ENCODE measurements at regions not wholly inside any gene's neighbourhood (a gene's known extent, or its start where the extent isn't known, plus 50 kb on each side); places are given as distances from the start of the nearest gene placed in this dataset.

- H3K27ac Mint-ChIP-seq = no peak overlapping the region
- ATAC-seq (no peak), DNase-seq (ENCODE audit: low spot score) (no peak)
- no peak overlapping the region for H3K4me3 Mint-ChIP-seq
- Histone ChIP-seq H3F3A (replicated peaks; ENCODE audit: low read depth) (no peaks in the 10 kb centered on the region), H4K20me1 (replicated peaks; ENCODE audit: insufficient read depth) (no peaks in the 10 kb centered on the region), H2AFZ (no peak overlapping the region), H3K4me1 (ENCODE audit: insufficient read depth) (no peaks in the 10 kb centered on the region), H3K9me2 (ENCODE audit: insufficient read depth) (0 out of 2 replicates have a peak, but pooled peaks cover 8% of the 10 kb centered on the region), H3K27ac (ENCODE audit: low read depth) (no peak overlapping the region), H3K27me3 (ENCODE audit: insufficient read depth) (no peaks in the 10 kb centered on the region), H3K36me3 (ENCODE audit: insufficient read depth) (no peaks in the 10 kb centered on the region), H3K4me3 (no peak overlapping the region), H3K4me2 (no peak overlapping the region), H3K79me2 (replicated peaks; ENCODE audit: insufficient read depth) (no peaks in the 10 kb centered on the region)
- TF ChIP-seq, protein P1, sequence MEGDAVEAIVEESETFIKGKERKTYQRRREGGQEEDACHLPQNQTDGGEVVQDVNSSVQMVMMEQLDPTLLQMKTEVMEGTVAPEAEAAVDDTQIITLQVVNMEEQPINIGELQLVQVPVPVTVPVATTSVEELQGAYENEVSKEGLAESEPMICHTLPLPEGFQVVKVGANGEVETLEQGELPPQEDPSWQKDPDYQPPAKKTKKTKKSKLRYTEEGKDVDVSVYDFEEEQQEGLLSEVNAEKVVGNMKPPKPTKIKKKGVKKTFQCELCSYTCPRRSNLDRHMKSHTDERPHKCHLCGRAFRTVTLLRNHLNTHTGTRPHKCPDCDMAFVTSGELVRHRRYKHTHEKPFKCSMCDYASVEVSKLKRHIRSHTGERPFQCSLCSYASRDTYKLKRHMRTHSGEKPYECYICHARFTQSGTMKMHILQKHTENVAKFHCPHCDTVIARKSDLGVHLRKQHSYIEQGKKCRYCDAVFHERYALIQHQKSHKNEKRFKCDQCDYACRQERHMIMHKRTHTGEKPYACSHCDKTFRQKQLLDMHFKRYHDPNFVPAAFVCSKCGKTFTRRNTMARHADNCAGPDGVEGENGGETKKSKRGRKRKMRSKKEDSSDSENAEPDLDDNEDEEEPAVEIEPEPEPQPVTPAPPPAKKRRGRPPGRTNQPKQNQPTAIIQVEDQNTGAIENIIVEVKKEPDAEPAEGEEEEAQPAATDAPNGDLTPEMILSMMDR (conservative IDR thresholded peaks at IDR 0.05; ENCODE audit: low read depth in 2 of 2) = no peak
- no peak for TF ChIP-seq ZNF331 (CRISPR knock-in tag; IDR thresholded peaks at IDR 0.05; ENCODE audit: low read depth)
- no peak for TF ChIP-seq POLR2AphosphoS5 (IDR thresholded peaks at IDR 0.05; ENCODE audit: low read depth)
- TF ChIP-seq JUNB (IDR thresholded peaks at IDR 0.05; ENCODE audit: unreplicated experiment) = no peak
- no peak for TF ChIP-seq STAT1 (IDR thresholded peaks at IDR 0.05; ENCODE audit: unreplicated experiment)
- H3K36me3 Mint-ChIP-seq (ENCODE audit: low read depth) = peaks cover 9% of the 10 kb centered on the region
- H3K27me3 Mint-ChIP-seq (ENCODE audit: insufficient read depth, low read depth, poor library complexity) = no peaks in the 10 kb centered on the region
- H3K4me1 Mint-ChIP-seq = peaks cover 10% of the 10 kb centered on the region; the same call in 2 of the 3 replicates
- H3K9me3 Mint-ChIP-seq = peaks cover 18% of the 10 kb centered on the region
Observed at GRCh38 chr4:13793020-13793710, 165.6 kb upstream of the BOD1L1 start.

- Histone ChIP-seq H3K36me3 (ENCODE audit: insufficient read depth) (no peaks in the 10 kb centered on the region), H3F3A (replicated peaks; ENCODE audit: low read depth) (no peaks in the 10 kb centered on the region), H3K9me2 (ENCODE audit: insufficient read depth) (0 out of 2 replicates have a peak, but pooled peaks cover 8% of the 10 kb centered on the region), H3K27me3 (ENCODE audit: insufficient read depth) (no peaks in the 10 kb centered on the region), H3K79me2 (replicated peaks; ENCODE audit: insufficient read depth) (no peaks in the 10 kb centered on the region), H2AFZ (no peak overlapping the region), H3K4me1 (ENCODE audit: insufficient read depth) (no peaks in the 10 kb centered on the region), H3K4me2 (no peak overlapping the region), H3K4me3 (no peak overlapping the region), H4K20me1 (replicated peaks; ENCODE audit: insufficient read depth) (no peaks in the 10 kb centered on the region), H3K27ac (ENCODE audit: low read depth) (no peak overlapping the region)
- H3K4me3 Mint-ChIP-seq = no peak overlapping the region
- H3K36me3 Mint-ChIP-seq (ENCODE audit: low read depth) = peaks cover 15% of the 10 kb centered on the region
- H3K9me3 Mint-ChIP-seq = peaks cover 29% of the 10 kb centered on the region
- no peak for DNase-seq (ENCODE audit: low spot score)
- no peak overlapping the region for H3K27ac Mint-ChIP-seq
- H3K4me1 Mint-ChIP-seq = peaks cover 10% of the 10 kb centered on the region; the same call in 2 of the 3 replicates
- H3K27me3 Mint-ChIP-seq (ENCODE audit: insufficient read depth, low read depth, poor library complexity) = no peaks in the 10 kb centered on the region
- no peak for ATAC-seq
- TF ChIP-seq, protein P2, sequence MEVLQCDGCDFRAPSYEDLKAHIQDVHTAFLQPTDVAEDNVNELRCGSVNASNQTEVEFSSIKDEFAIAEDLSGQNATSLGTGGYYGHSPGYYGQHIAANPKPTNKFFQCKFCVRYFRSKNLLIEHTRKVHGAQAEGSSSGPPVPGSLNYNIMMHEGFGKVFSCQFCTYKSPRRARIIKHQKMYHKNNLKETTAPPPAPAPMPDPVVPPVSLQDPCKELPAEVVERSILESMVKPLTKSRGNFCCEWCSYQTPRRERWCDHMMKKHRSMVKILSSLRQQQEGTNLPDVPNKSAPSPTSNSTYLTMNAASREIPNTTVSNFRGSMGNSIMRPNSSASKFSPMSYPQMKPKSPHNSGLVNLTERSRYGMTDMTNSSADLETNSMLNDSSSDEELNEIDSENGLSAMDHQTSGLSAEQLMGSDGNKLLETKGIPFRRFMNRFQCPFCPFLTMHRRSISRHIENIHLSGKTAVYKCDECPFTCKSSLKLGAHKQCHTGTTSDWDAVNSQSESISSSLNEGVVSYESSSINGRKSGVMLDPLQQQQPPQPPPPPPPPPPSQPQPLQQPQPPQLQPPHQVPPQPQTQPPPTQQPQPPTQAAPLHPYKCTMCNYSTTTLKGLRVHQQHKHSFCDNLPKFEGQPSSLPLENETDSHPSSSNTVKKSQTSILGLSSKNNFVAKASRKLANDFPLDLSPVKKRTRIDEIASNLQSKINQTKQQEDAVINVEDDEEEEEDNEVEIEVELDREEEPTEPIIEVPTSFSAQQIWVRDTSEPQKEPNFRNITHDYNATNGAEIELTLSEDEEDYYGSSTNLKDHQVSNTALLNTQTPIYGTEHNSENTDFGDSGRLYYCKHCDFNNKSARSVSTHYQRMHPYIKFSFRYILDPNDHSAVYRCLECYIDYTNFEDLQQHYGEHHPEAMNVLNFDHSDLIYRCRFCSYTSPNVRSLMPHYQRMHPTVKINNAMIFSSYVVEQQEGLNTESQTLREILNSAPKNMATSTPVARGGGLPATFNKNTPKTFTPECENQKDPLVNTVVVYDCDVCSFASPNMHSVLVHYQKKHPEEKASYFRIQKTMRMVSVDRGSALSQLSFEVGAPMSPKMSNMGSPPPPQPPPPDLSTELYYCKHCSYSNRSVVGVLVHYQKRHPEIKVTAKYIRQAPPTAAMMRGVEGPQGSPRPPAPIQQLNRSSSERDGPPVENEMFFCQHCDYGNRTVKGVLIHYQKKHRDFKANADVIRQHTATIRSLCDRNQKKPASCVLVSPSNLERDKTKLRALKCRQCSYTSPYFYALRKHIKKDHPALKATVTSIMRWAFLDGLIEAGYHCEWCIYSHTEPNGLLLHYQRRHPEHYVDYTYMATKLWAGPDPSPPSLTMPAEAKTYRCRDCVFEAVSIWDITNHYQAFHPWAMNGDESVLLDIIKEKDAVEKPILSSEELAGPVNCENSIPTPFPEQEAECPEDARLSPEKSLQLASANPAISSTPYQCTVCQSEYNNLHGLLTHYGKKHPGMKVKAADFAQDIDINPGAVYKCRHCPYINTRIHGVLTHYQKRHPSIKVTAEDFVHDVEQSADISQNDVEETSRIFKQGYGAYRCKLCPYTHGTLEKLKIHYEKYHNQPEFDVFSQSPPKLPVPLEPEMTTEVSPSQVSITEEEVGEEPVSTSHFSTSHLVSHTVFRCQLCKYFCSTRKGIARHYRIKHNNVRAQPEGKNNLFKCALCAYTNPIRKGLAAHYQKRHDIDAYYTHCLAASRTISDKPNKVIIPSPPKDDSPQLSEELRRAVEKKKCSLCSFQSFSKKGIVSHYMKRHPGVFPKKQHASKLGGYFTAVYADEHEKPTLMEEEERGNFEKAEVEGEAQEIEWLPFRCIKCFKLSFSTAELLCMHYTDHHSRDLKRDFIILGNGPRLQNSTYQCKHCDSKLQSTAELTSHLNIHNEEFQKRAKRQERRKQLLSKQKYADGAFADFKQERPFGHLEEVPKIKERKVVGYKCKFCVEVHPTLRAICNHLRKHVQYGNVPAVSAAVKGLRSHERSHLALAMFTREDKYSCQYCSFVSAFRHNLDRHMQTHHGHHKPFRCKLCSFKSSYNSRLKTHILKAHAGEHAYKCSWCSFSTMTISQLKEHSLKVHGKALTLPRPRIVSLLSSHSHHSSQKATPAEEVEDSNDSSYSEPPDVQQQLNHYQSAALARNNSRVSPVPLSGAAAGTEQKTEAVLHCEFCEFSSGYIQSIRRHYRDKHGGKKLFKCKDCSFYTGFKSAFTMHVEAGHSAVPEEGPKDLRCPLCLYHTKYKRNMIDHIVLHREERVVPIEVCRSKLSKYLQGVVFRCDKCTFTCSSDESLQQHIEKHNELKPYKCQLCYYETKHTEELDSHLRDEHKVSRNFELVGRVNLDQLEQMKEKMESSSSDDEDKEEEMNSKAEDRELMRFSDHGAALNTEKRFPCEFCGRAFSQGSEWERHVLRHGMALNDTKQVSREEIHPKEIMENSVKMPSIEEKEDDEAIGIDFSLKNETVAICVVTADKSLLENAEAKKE (CRISPR knock-in tag; IDR thresholded peaks at IDR 0.05) = no peak
- TF ChIP-seq ETS1 (IDR thresholded peaks at IDR 0.05) (no peak), JUNB (IDR thresholded peaks at IDR 0.05; ENCODE audit: unreplicated experiment) (no peak), ZNF331 (CRISPR knock-in tag; IDR thresholded peaks at IDR 0.05; ENCODE audit: low read depth) (no peak)
- TF ChIP-seq, protein P1 (conservative IDR thresholded peaks at IDR 0.05; ENCODE audit: low read depth in 2 of 2) = no peak
Observed at GRCh38 chr4:13794819-13795565, 167.5 kb upstream of the BOD1L1 start.

Measured in GM23338 (cell line).